ENCODE measurements at regions not wholly inside any gene's neighbourhood (a gene's known extent, or its start where the extent isn't known, plus 50 kb on each side); places are given as distances from the start of the nearest gene placed in this dataset.

GRCh38 chrX:6383917-6384316, 151.0 kb downstream of the VCX3A start:
- BruUV-seq (replicated peaks): no TSS peak
- no peak overlapping the region for H3K27ac ChIP-seq (ENCODE audit: low read length)
- no peak overlapping the region for H3K4me2 ChIP-seq (ENCODE audit: low read length)
- H3K9me3 ChIP-seq (ENCODE audit: low read length): no peaks in the 10 kb centered on the region
- ATAC-seq (no peak), DNase-seq (no peak)
- no peak overlapping the region for H3K9ac ChIP-seq (ENCODE audit: low read length)
- H3K36me3 ChIP-seq (ENCODE audit: low read depth, low read length): no peaks in the 10 kb centered on the region
- TF ChIP-seq CTCF (conservative IDR thresholded peaks at IDR 0.05; ENCODE audit: low read depth, low read length) (no peak), EZH2phosphoT487 (IDR thresholded peaks at IDR 0.05; ENCODE audit: borderline replicate concordance, low read length) (no peak), EZH2 (IDR thresholded peaks at IDR 0.05; ENCODE audit: low read length, unreplicated experiment) (no peak)
- H3K4me1 ChIP-seq (ENCODE audit: insufficient read depth, low read length): no peaks in the 10 kb centered on the region
- H3K4me3 ChIP-seq (ENCODE audit: low read length): no peak overlapping the region
- no peaks in the 10 kb centered on the region for H3K79me2 ChIP-seq (ENCODE audit: low read length)
- H3K27me3 ChIP-seq (ENCODE audit: low read length): no peaks in the 10 kb centered on the region
- ChIA-PET CTCF (no interaction called here), POLR2A (ENCODE audit: unreplicated experiment) (no interaction called here)
- H3K9me2 ChIP-seq (replicated peaks; ENCODE audit: low read length): no peaks in the 10 kb centered on the region
- no peak overlapping the region for H2AFZ ChIP-seq (ENCODE audit: low read length)
- intact Hi-C loops (cut with micrococcal nuclease): no loop called here
- no peaks in the 10 kb centered on the region for H3F3A ChIP-seq (ENCODE audit: low read length, unreplicated experiment)
- H4K20me1 ChIP-seq (ENCODE audit: low read length): no peaks in the 10 kb centered on the region

- no peaks in the 10 kb centered on the region for H3F3A ChIP-seq (ENCODE audit: low read length, unreplicated experiment)
- no TSS peak for BruUV-seq (replicated peaks)
- no peak overlapping the region for H3K4me2 ChIP-seq (ENCODE audit: low read length)
- H3K9ac ChIP-seq (ENCODE audit: low read length): no peak overlapping the region
- DNase-seq (no peak), ATAC-seq (no peak)
- H2AFZ ChIP-seq (ENCODE audit: low read length): no peak overlapping the region
- no peaks in the 10 kb centered on the region for H4K20me1 ChIP-seq (ENCODE audit: low read length)
- TF ChIP-seq CTCF (conservative IDR thresholded peaks at IDR 0.05; ENCODE audit: low read depth, low read length) (no peak), EZH2 (IDR thresholded peaks at IDR 0.05; ENCODE audit: low read length, unreplicated experiment) (no peak), EZH2phosphoT487 (IDR thresholded peaks at IDR 0.05; ENCODE audit: borderline replicate concordance, low read length) (no peak)
- no peaks in the 10 kb centered on the region for H3K4me1 ChIP-seq (ENCODE audit: insufficient read depth, low read length)
- no peak overlapping the region for H3K27ac ChIP-seq (ENCODE audit: low read length)
- H3K27me3 ChIP-seq (ENCODE audit: low read length): no peaks in the 10 kb centered on the region
- H3K9me3 ChIP-seq (ENCODE audit: low read length): no peaks in the 10 kb centered on the region
- H3K9me2 ChIP-seq (replicated peaks; ENCODE audit: low read length): no peaks in the 10 kb centered on the region
- H3K36me3 ChIP-seq (ENCODE audit: low read depth, low read length): no peaks in the 10 kb centered on the region
- CTCF ChIA-PET: interaction anchor here (0.6 kb wide), 1 partner anchor 27 kb away, joined by 3 read pairs; no protein-coding TSS in a partner anchor
- no peaks in the 10 kb centered on the region for H3K79me2 ChIP-seq (ENCODE audit: low read length)
- no peak overlapping the region for H3K4me3 ChIP-seq (ENCODE audit: low read length)
- POLR2A ChIA-PET (ENCODE audit: unreplicated experiment): no interaction called here
- intact Hi-C loops (cut with micrococcal nuclease): no loop called here
Measured at GRCh38 chrX:6383488-6383887, 151.4 kb downstream of the VCX3A start.

- TF ChIP-seq CTCF (conservative IDR thresholded peaks at IDR 0.05; ENCODE audit: low read depth, low read length) (no peak), EZH2phosphoT487 (IDR thresholded peaks at IDR 0.05; ENCODE audit: borderline replicate concordance, low read length) (no peak), EZH2 (IDR thresholded peaks at IDR 0.05; ENCODE audit: low read length, unreplicated experiment) (no peak)
- Histone ChIP-seq H3K27ac (ENCODE audit: low read length) (no peak overlapping the region), H4K20me1 (ENCODE audit: low read length) (no peaks in the 10 kb centered on the region), H3K79me2 (ENCODE audit: low read length) (no peaks in the 10 kb centered on the region), H3K4me1 (ENCODE audit: insufficient read depth, low read length) (no peaks in the 10 kb centered on the region), H3K4me2 (ENCODE audit: low read length) (no peak overlapping the region), H3K36me3 (ENCODE audit: low read depth, low read length) (no peaks in the 10 kb centered on the region), H3K9me2 (replicated peaks; ENCODE audit: low read length) (no peaks in the 10 kb centered on the region), H3K9ac (ENCODE audit: low read length) (no peak overlapping the region), H3K27me3 (ENCODE audit: low read length) (no peaks in the 10 kb centered on the region), H2AFZ (ENCODE audit: low read length) (no peak overlapping the region), H3K4me3 (ENCODE audit: low read length) (no peak overlapping the region), H3K9me3 (ENCODE audit: low read length) (no peaks in the 10 kb centered on the region), H3F3A (ENCODE audit: low read length, unreplicated experiment) (no peaks in the 10 kb centered on the region)
- ChIA-PET CTCF (no interaction called here), POLR2A (ENCODE audit: unreplicated experiment) (no interaction called here)
- DNase-seq: no peak
- no peak for ATAC-seq
- no TSS peak for BruUV-seq (replicated peaks)
- intact Hi-C loops (cut with micrococcal nuclease): no loop called here
Measured at GRCh38 chrX:6382284-6382683, 152.6 kb downstream of the VCX3A start.
